ENCODE measurements at regions not wholly inside any gene's neighbourhood (a gene's known extent, or its start where the extent isn't known, plus 50 kb on each side); places are given as distances from the start of the nearest gene placed in this dataset.
"Not testable (repeated sequence)": the region's sequence is repeated elsewhere in the genome, so short reads cannot be mapped to it uniquely, and the experiment has no call there.

DNA sequence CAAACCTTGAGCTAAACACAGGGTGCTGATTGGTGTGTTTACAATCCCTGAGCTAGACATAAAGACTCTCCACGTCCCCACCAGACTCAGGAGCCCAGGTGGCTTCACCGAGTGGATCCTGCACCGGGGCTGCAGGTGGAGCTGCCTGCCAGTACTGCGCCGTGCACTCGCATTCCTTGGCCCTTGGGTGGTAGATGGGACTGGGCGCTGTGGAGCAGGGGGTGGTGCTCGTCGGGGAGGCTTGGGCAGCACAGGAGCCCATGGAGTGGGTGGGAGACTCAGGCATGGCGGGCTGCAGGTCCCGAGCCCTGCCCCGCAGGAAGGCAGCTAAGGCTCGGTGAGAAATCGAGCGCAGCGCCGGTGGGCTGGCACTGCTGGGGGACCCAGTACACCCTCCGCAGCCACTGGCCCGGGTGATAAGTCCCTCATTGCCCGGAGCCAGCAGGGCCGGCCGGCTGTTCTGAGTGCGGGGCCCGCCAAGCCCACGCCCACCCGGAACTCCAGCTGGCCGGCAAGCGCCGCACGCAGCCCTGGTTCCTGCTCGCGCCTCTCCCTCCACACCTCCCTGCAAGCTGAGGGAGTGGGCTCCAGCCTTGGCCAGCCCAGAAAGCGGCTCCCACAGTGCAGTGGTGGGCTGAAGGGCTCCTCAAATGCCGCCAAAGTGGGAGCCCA lies 292.5 kb upstream of the FGF13 start:
- H3K27ac ChIP-seq (ENCODE audit: extremely low read depth, low read depth, low read length); H3K4me2 ChIP-seq (ENCODE audit: insufficient read depth, low read length); DNase-seq (ENCODE audit: extremely low read depth in 1 of 4, low spot score in 3 of 4); H3K9me1 ChIP-seq (ENCODE audit: control insufficient read depth, insufficient read depth, low read length); ATAC-seq; H3K27me3 ChIP-seq (ENCODE audit: control insufficient read depth in 2 of 2, insufficient read depth in 2 of 2, low read length in 2 of 2); CTCF ChIA-PET (ENCODE audit: low intra/inter-chr PET ratio); in situ Hi-C loops (cut with MboI); H3K36me3 ChIP-seq (ENCODE audit: control insufficient read depth, insufficient read depth, low read length); intact Hi-C loops (cut with micrococcal nuclease); FAIRE-seq; BruUV-seq (replicated peaks); H3K9me3 ChIP-seq (replicated peaks; ENCODE audit: control insufficient read depth, insufficient read depth, low read depth, low read length); H3K4me3 ChIP-seq; H3K79me2 ChIP-seq (ENCODE audit: control insufficient read depth, insufficient read depth, low read length); H2AFZ ChIP-seq (ENCODE audit: low read depth, low read length); H3K9ac ChIP-seq (ENCODE audit: insufficient read depth in 1 of 2, low read depth in 2 of 2, low read length in 2 of 2); H4K20me1 ChIP-seq (replicated peaks; ENCODE audit: control insufficient read depth, insufficient read depth, low read length); H3K4me1 ChIP-seq (replicated peaks in 1 of 2; ENCODE audit: control insufficient read depth in 2 of 2, insufficient read depth in 2 of 2, low read length in 2 of 2): not testable (repeated sequence)
- 66% methylated on average over 8 of the region's 34 CpGs for WGBS (ENCODE audit: insufficient coverage, low coverage, missing lambda C conversion rate)
- POLR2A ChIA-PET: interaction anchor here (1.0 kb wide), 1 partner anchor 14 kb away, joined by 3 read pairs; no protein-coding TSS in a partner anchor

GRCh38 chrX:139002319-139002718 lies 290.8 kb upstream of the FGF13 start:
- no peaks in the 10 kb centered on the region for H4K20me1 ChIP-seq (replicated peaks; ENCODE audit: control insufficient read depth, insufficient read depth, low read length)
- POLR2A ChIA-PET: interaction anchor here (1.2 kb wide), 1 partner anchor 12 kb away, joined by 5 read pairs; no protein-coding TSS in a partner anchor
- CTCF ChIA-PET (ENCODE audit: low intra/inter-chr PET ratio): no interaction called here
- no peak for FAIRE-seq
- no peak for ATAC-seq
- no peaks in the 10 kb centered on the region for H3K4me1 ChIP-seq (replicated peaks in 1 of 2; ENCODE audit: control insufficient read depth in 2 of 2, insufficient read depth in 2 of 2, low read length in 2 of 2)
- H3K4me3 ChIP-seq: no peak overlapping the region
- no peaks in the 10 kb centered on the region for H3K79me2 ChIP-seq (ENCODE audit: control insufficient read depth, insufficient read depth, low read length)
- no peak for DNase-seq (ENCODE audit: extremely low read depth in 1 of 4, low spot score in 3 of 4)
- no peak overlapping the region for H2AFZ ChIP-seq (ENCODE audit: low read depth, low read length)
- TF ChIP-seq ZBTB7A (IDR thresholded peaks at IDR 0.05; ENCODE audit: borderline replicate concordance, control insufficient read depth, low read depth, low read length) (no peak), NFIC (IDR thresholded peaks at IDR 0.05) (peak; percentile 74), ZBED1 (IDR thresholded peaks at IDR 0.05) (no peak), HOXB6 (CRISPR knock-in tag; IDR thresholded peaks at IDR 0.05; ENCODE audit: borderline replicate concordance) (no peak)
- H3K4me2 ChIP-seq (ENCODE audit: insufficient read depth, low read length): no peak overlapping the region
- H3K27ac ChIP-seq (ENCODE audit: extremely low read depth, low read depth, low read length): no peak overlapping the region
- no peaks in the 10 kb centered on the region for H3K9me1 ChIP-seq (ENCODE audit: control insufficient read depth, insufficient read depth, low read length)
- 26% methylated on average over 3 of the region's 3 CpGs for WGBS (ENCODE audit: insufficient coverage, low coverage, missing lambda C conversion rate)
- no peaks in the 10 kb centered on the region for H3K9me3 ChIP-seq (replicated peaks; ENCODE audit: control insufficient read depth, insufficient read depth, low read depth, low read length)
- in situ Hi-C loops (cut with MboI) (no loop called here), intact Hi-C loops (cut with micrococcal nuclease) (no loop called here)
- no peak overlapping the region for H3K9ac ChIP-seq (ENCODE audit: insufficient read depth in 1 of 2, low read depth in 2 of 2, low read length in 2 of 2)
- H3K27me3 ChIP-seq (ENCODE audit: control insufficient read depth in 2 of 2, insufficient read depth in 2 of 2, low read length in 2 of 2): no peaks in the 10 kb centered on the region
- BruUV-seq (replicated peaks): no TSS peak
- no peaks in the 10 kb centered on the region for H3K36me3 ChIP-seq (ENCODE audit: control insufficient read depth, insufficient read depth, low read length)
